Epithelial cell of proximal tubule (primary cell): ENCODE measurements at regions not wholly inside any gene's neighbourhood (a gene's known extent, or its start where the extent isn't known, plus 50 kb on each side); places are given as distances from the start of the nearest gene placed in this dataset.
A peak's percentile ranks its signal among the peaks of the same experiment; 100 is the strongest.

ENCODE experiments used
- DNase-seq: peaks from one replicate; pipeline ENCODE4 v3.0.0-alpha.2; 2011; ENCODE audit warnings: low read depth
- H3K4me3 ChIP-seq: 2 replicates; pipeline ENCODE4 v1.5.1; 2011; ENCODE audit warnings: low read depth, mild to moderate bottlenecking, low read length
- TF ChIP-seq, protein P1 (sequence below): conservative IDR thresholded peaks from 2 replicates; pipeline ENCODE4 v1.5.1; 2012; ENCODE audit warnings: low read depth, mild to moderate bottlenecking, low read length

DNA sequence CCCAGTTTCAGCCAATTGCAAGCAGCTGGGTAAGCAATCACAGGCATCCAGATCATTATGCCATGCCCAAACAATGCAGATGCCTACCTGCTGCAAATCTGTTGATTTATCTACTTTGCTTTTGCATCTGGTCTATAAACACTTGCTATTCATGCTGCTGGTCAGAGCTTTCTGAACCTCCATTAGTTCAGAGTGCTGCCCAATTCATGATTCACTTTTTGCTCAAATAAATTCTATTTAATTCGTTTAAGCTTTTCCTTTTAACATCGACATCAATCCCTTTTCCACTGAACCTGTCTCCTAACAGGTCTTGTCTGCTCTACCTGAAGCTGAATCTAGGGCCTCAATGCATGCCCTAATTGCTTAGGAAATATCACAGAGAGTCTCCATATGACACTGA is 99.4 kb upstream of the C1orf87 start:
- DNase-seq, result no peak
- TF ChIP-seq, protein P1, sequence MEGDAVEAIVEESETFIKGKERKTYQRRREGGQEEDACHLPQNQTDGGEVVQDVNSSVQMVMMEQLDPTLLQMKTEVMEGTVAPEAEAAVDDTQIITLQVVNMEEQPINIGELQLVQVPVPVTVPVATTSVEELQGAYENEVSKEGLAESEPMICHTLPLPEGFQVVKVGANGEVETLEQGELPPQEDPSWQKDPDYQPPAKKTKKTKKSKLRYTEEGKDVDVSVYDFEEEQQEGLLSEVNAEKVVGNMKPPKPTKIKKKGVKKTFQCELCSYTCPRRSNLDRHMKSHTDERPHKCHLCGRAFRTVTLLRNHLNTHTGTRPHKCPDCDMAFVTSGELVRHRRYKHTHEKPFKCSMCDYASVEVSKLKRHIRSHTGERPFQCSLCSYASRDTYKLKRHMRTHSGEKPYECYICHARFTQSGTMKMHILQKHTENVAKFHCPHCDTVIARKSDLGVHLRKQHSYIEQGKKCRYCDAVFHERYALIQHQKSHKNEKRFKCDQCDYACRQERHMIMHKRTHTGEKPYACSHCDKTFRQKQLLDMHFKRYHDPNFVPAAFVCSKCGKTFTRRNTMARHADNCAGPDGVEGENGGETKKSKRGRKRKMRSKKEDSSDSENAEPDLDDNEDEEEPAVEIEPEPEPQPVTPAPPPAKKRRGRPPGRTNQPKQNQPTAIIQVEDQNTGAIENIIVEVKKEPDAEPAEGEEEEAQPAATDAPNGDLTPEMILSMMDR, result no peak
- H3K4me3 ChIP-seq, result no peak overlapping the region

DNA sequence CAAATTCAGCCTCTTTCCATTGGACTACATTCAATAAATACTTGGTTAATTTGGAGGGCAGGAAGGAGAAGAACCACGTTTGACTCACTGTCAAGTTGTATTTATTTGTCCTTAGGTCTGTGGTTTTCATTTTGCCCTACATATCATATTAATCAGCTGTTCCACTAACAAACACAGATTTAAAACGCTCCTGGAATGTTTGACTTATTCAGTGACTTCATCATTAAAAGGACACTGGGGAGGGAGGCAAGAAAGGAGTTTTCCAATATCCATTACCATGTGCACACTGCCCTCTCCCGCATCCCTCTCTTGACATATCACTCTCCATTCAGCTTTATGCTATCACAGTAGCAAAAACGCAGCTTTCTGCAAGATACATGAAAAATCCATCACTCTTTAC is 98.2 kb upstream of the C1orf87 start:
- TF ChIP-seq, protein P1, result no peak
- DNase-seq, result no peak
- H3K4me3 ChIP-seq, result no peak overlapping the region

DNA sequence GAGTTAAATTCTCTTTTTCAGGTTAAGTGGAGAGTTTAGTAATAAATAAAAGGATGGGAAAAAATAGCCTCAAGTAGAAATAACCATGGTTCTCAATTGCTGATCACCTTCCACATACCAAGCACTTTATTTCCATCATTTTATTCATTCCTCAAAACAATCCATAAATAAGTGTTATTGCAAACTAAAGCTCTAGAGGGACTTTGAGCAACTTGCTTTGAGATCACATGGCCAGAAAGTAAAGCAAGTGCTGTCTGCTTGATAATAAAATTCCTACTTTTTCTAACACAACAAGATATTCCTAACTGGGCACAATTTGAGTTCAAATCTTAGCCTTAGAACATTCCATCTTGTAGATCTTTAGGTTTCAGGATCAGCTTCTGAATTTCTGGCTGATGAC is 97.1 kb upstream of the C1orf87 start:
- no peak overlapping the region for H3K4me3 ChIP-seq
- no peak for DNase-seq
- TF ChIP-seq, protein P1, result peak; percentile 23

DNA sequence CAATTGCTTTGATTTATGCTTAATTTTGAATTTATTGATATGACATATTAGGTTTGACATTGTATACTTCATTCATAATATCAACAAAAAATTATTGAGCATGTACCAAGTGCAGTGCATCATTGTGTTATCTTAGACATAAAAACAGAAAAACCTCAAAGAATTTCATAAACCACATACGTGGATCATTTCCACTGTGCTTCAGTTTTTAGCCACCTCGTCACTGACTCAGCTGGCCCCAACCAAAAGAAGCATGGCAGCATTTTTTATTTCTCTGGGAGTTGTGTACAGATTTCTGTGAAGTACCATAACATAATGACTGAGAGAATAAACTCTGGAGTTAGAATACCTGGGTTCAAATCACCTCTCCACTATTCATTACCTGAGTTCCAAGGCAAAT is 95.6 kb upstream of the C1orf87 start:
- TF ChIP-seq, protein P1, result no peak
- H3K4me3 ChIP-seq, result no peak overlapping the region
- no peak for DNase-seq

DNA sequence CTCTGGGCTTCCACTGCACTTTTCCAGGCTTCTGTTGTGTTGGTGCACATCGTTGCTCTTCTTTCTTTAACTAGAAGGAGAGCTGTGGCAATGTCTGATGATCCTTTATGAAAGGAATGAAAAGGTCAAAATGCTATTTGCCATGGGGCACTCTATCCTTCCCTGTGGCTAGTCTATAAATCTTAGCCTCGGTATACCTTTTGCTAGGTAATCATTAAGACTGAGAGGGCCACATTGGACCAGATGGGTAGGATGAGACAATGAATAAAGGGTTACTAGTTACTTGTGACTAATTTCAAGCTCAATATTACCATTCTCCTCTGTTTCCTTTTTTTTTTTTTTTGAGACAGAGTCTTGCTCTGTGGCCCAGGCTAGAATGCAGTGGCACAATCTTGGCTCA is 89.4 kb upstream of the C1orf87 start:
- no peak for DNase-seq
- no peak overlapping the region for H3K4me3 ChIP-seq
- TF ChIP-seq, protein P1, result no peak

DNA sequence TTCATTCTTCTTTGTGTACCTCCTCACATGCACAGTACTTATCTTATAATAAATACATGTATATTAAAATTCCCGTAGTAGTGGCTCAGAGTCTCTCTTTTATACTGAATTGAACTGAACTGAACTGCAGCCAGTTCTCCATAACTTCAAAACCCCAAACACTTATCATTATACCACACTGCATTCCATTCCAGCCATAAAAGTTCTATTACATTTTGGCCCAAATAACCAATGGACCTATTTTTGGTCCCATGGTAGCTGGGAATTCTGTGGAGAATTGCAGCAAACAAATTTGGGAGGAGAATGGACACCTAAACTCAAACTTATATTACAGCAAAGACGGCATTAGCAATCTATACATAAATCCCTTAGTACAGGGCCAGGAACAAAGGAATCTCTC is 86.6 kb upstream of the C1orf87 start:
- H3K4me3 ChIP-seq, result no peak overlapping the region
- DNase-seq, result no peak
- TF ChIP-seq, protein P1, result no peak

DNA sequence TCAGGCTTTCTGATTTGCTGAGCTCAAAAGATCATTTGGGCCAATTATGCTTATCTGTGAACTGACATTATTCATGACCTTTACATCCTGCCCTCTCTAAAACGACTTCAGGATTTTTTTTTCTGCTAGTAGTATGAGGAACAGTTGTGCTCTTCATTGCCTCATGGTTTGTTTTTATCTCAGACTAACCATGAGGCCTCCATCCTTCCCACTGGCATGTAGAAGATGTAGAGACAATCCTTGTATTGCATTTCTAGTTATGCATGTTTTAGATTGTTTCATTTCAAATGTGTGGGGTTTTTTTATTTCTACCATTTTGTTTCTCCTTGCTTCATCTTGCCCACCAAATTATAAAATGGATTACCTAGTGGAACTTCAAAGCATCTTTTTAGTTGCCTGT is 82.8 kb upstream of the C1orf87 start:
- TF ChIP-seq, protein P1, result no peak
- no peak overlapping the region for H3K4me3 ChIP-seq
- DNase-seq, result no peak
